ENCODE measurements at regions not wholly inside any gene's neighbourhood (a gene's known extent, or its start where the extent isn't known, plus 50 kb on each side); places are given as distances from the start of the nearest gene placed in this dataset.
"Not testable (repeated sequence)": the region's sequence is repeated elsewhere in the genome, so short reads cannot be mapped to it uniquely, and the experiment has no call there.

- no peak for DNase-seq
These were observed 117.8 kb upstream of the GMDS start for GRCh38 chr6:2363211-2363610.

- no peak for DNase-seq
These were observed 115.8 kb upstream of the GMDS start for GRCh38 chr6:2361195-2361594.

- no peak for DNase-seq
These were observed 115.3 kb upstream of the GMDS start for GRCh38 chr6:2360716-2361115.

GRCh38 chr6:2360126-2360525 is 114.7 kb upstream of the GMDS start:
- DNase-seq, result no peak

- DNase-seq, result no peak
These were observed 109.7 kb upstream of the GMDS start for GRCh38 chr6:2355150-2355549.

GRCh38 chr6:2354138-2354491 is 108.7 kb upstream of the GMDS start:
- no peak for DNase-seq

GRCh38 chr6:2353412-2354137 is 108.2 kb upstream of the GMDS start:
- DNase-seq, result peak; percentile 39 to 79 (median 58)

- no peak for DNase-seq
These were observed 106.5 kb upstream of the GMDS start for GRCh38 chr6:2351807-2352431.

GRCh38 chr6:2351090-2351489 is 105.7 kb upstream of the GMDS start:
- no peak for DNase-seq

GRCh38 chr6:2346078-2346477 is 100.7 kb upstream of the GMDS start:
- no peak for DNase-seq

GRCh38 chr6:2344319-2344905 is 99.0 kb upstream of the GMDS start:
- peak in 2 of 3 experiments; percentile 2 to 63 for DNase-seq

GRCh38 chr6:2327591-2327990 is 82.2 kb upstream of the GMDS start:
- no peak for DNase-seq

- no peak for DNase-seq
These were observed 79.0 kb upstream of the GMDS start for GRCh38 chr6:2324166-2324953.

GRCh38 chr6:2317498-2317897 is 72.1 kb upstream of the GMDS start:
- DNase-seq, result not testable (repeated sequence)

- DNase-seq, result no peak
These were observed 69.2 kb upstream of the GMDS start for GRCh38 chr6:2314641-2315040.

- no peak for DNase-seq
These were observed 64.6 kb upstream of the GMDS start for GRCh38 chr6:2310042-2310441.

GRCh38 chr6:2309122-2309521 is 63.7 kb upstream of the GMDS start:
- no peak for DNase-seq

- no peak for DNase-seq
These were observed 62.4 kb upstream of the GMDS start for GRCh38 chr6:2307799-2308198.

- DNase-seq, result no peak
These were observed 60.5 kb upstream of the GMDS start for GRCh38 chr6:2305951-2306350.

- DNase-seq, result not testable (repeated sequence)
These were observed 57.1 kb upstream of the GMDS start for GRCh38 chr6:2302482-2302881.

GRCh38 chr6:2296781-2297180 is 51.4 kb upstream of the GMDS start:
- no peak for DNase-seq
